GM10266 (cell line): ENCODE measurements at regions not wholly inside any gene's neighbourhood (a gene's known extent, or its start where the extent isn't known, plus 50 kb on each side); places are given as distances from the start of the nearest gene placed in this dataset.

Experiments used
- DNase-seq: peaks from one replicate; pipeline ENCODE4 v3.0.0; 2012; ENCODE audit errors: extremely low spot score
- CTCF ChIP-seq: IDR thresholded peaks from 2 replicates; pipeline ENCODE4 v1.5.1; 2012; ENCODE audit warnings: mild to moderate bottlenecking, low read depth; ENCODE audit not compliant: control insufficient read depth, insufficient read depth; ENCODE audit errors: missing control alignments

GRCh38 chr14:34065690-34066391 is 115.0 kb upstream of the EGLN3 start:
- no peak for TF ChIP-seq CTCF
- DNase-seq = no peak

- DNase-seq = no peak
- TF ChIP-seq CTCF = no peak
Observed at GRCh38 chr14:34065236-34065635, 114.4 kb upstream of the EGLN3 start.

- TF ChIP-seq CTCF = no peak
- DNase-seq = no peak
Observed at GRCh38 chr14:34064349-34064748, 113.5 kb upstream of the EGLN3 start.

- TF ChIP-seq CTCF = no peak
- no peak for DNase-seq
Observed at GRCh38 chr14:34063470-34064164, 112.7 kb upstream of the EGLN3 start.

- DNase-seq = no peak
- no peak for TF ChIP-seq CTCF
Observed at GRCh38 chr14:34063042-34063441, 112.2 kb upstream of the EGLN3 start.

GRCh38 chr14:34062353-34062973 is 111.6 kb upstream of the EGLN3 start:
- DNase-seq = no peak
- TF ChIP-seq CTCF = no peak

- no peak for DNase-seq
- no peak for TF ChIP-seq CTCF
Observed at GRCh38 chr14:34060651-34060999, 109.8 kb upstream of the EGLN3 start.
